K562 (cell line): ENCODE measurements at regions not wholly inside any gene's neighbourhood (a gene's known extent, or its start where the extent isn't known, plus 50 kb on each side); places are given as distances from the start of the nearest gene placed in this dataset.

Source experiments
- ATAC-seq: fragments of 200-7000 bp; cut with Tn5 transposase; 3 replicates; pipeline ENCODE4 v1.9.1; 2020; ENCODE audit warnings: moderate library complexity
- BruUV-seq: library from RNA; stranded (reverse); fragments of 400-500 nt; replicated peaks from 2 replicates; lab custom pipeline; 2021; lab: Mats Ljungman, UMichigan
- CTCF ChIA-PET: fragments of 300-600 bp; formaldehyde crosslinking; extraction: SDS; loops from one replicate; lab custom pipeline; 2021; ENCODE audit warnings: low intra/inter-chr PET ratio; lab: Yijun Ruan, JAX
- POLR2A ChIA-PET: fragments of 300-600, 350-650 bp; sonication (Branson Sonifier 250); formaldehyde crosslinking; extraction: SDS; loops from one replicate; lab custom pipeline; 2021; ENCODE audit warnings: antibody characterized with exemption, inconsistent platforms; lab: Yijun Ruan, JAX
- DNase-seq, 4 experiments: peaks; one replicate each; pipeline versions ENCODE4 v3.0.0 to v3.0.0-alpha.2; 2011 to 2018; ENCODE audit warnings: low spot score in 3 of 4, mixed read lengths in 3 of 4; ENCODE audit errors: extremely low read depth in 1 of 4
- FAIRE-seq: peaks from 2 replicates; lab custom pipeline; 2011; peaks lifted over from hg19 to GRCh38; lab: Jason Lieb, UNC
- H2AFZ ChIP-seq: 2 replicates; pipeline ENCODE4 v1.6.0; 2011; ENCODE audit warnings: low read depth, low read length, control low read depth, inconsistent platforms
- H3K27ac ChIP-seq: fragments of 200-600 bp; 3 replicates; pipeline ENCODE4 v1.8.0; 2011; ENCODE audit warnings: low read depth, mild to moderate bottlenecking, control low read depth, inconsistent platforms, low read length, moderate library complexity, mixed read lengths; ENCODE audit errors: extremely low read depth
- H3K27me3 ChIP-seq, 2 experiments: fragments of 300-600 bp in 1 of 2; 2 replicates in 1 of 2; 3 replicates in 1 of 2; pipeline versions ENCODE4 v1.6.0 to v1.8.0; 2011; ENCODE audit warnings: inconsistent platforms in 2 of 2, low read length in 2 of 2, mild to moderate bottlenecking in 1 of 2, mixed read lengths in 1 of 2, moderate library complexity in 1 of 2; ENCODE audit not compliant: control insufficient read depth in 2 of 2, insufficient read depth in 2 of 2
- H3K36me3 ChIP-seq: fragments of 300-600 bp; 3 replicates; pipeline ENCODE4 v1.8.0; 2011; ENCODE audit warnings: mild to moderate bottlenecking, low read length, inconsistent platforms; ENCODE audit not compliant: control insufficient read depth, insufficient read depth
- H3K4me1 ChIP-seq, 2 experiments: fragments of 200-600 bp in 1 of 2; replicated peaks in 1 of 2; 2 replicates in 1 of 2; 3 replicates in 1 of 2; pipeline versions ENCODE4 v1.5.1 to v1.8.0; 2011; ENCODE audit warnings: inconsistent platforms in 2 of 2, low read length in 2 of 2, mild to moderate bottlenecking in 1 of 2, mixed read lengths in 1 of 2, moderate library complexity in 1 of 2; ENCODE audit not compliant: control insufficient read depth in 2 of 2, insufficient read depth in 2 of 2
- H3K4me2 ChIP-seq: 2 replicates; pipeline ENCODE4 v1.6.1; 2011; ENCODE audit warnings: low read length, control low read depth, inconsistent platforms, mixed read lengths; ENCODE audit not compliant: insufficient read depth
- H3K4me3 ChIP-seq: fragments of 200-600 bp; sonication (generic), shearing (Covaris generic); 2 replicates; pipeline ENCODE4 v1.5.1; 2016; ENCODE audit warnings: control low read depth, inconsistent platforms
- H3K79me2 ChIP-seq: fragments of 200-600 bp; 3 replicates; pipeline ENCODE4 v1.8.0; 2011; ENCODE audit warnings: low read length, inconsistent platforms; ENCODE audit not compliant: control insufficient read depth, insufficient read depth
- H3K9ac ChIP-seq, 2 experiments: 2 replicates each; pipeline versions ENCODE4 v1.6.0 to v1.6.1; 2011; ENCODE audit warnings: low read depth in 2 of 2, low read length in 2 of 2, control low read depth in 1 of 2, inconsistent platforms in 1 of 2, mild to moderate bottlenecking in 1 of 2, mixed read lengths in 1 of 2; ENCODE audit not compliant: insufficient read depth in 1 of 2
- H3K9me1 ChIP-seq: one replicate; pipeline ENCODE4 v1.6.0; 2011; ENCODE audit warnings: inconsistent platforms, mild to moderate bottlenecking, low read length, moderate library complexity; ENCODE audit not compliant: control insufficient read depth, insufficient read depth
- H3K9me3 ChIP-seq: replicated peaks from 2 replicates; pipeline ENCODE4 v1.5.1; 2011; ENCODE audit warnings: low read depth, low read length, inconsistent platforms; ENCODE audit not compliant: control insufficient read depth, insufficient read depth
- H4K20me1 ChIP-seq: replicated peaks from 2 replicates; pipeline ENCODE4 v1.6.1; 2011; ENCODE audit warnings: low read length, inconsistent platforms, mixed read lengths; ENCODE audit not compliant: control insufficient read depth, insufficient read depth
- ZNF253 ChIP-seq: fragments of 250-450 bp; sonication (Bioruptor Pico); conservative IDR thresholded peaks from 2 replicates; pipeline ENCODE4 v1.6.1; 2021; ENCODE audit warnings: mild to moderate bottlenecking
- in situ Hi-C: fragments of 300-500 bp; cut with MboI; formaldehyde crosslinking; loops from 4 replicates; pipeline ENCODE4 v1.15.0; 2018; ENCODE audit warnings: inconsistent platforms, mixed read lengths
- intact Hi-C: fragments of 100-400 bp; cut with micrococcal nuclease; formaldehyde crosslinking; loops from 2 replicates; pipeline ENCODE4 v1.14.2; 2022
- TF ChIP-seq, protein P1 (sequence below), 2 experiments: fragments of 450-650 bp; formaldehyde crosslinking in 1 of 2; IDR thresholded peaks; 2 replicates each; pipeline versions ENCODE4 v1.4.0 to v1.6.1; 2014 to 2020; ENCODE audit warnings: mild to moderate bottlenecking in 2 of 2, borderline replicate concordance in 1 of 2, low read depth in 1 of 2

DNA sequence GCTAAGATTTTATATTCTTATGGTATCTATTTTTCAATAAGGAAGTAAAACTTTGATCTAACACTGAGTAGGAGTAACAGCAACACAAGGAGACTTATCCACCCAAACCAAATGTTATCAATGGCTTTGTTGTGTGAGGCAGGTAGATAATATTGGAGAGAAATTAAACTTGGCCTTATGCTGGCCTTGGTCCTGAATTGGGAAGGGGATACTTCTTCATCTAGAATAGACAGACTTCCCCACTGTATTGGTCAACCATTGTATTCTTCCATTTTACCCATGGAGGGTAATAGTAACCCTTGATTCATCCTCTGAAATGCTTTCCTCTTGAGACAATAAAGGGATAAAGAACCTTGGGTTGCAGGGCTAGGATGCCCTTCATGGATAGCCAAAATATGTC lies 76.3 kb upstream of the ANKFN1 start:
- FAIRE-seq (no peak), DNase-seq (no peak), ATAC-seq (no peak)
- Histone ChIP-seq H2AFZ (no peak overlapping the region), H3K36me3 (no peaks in the 10 kb centered on the region), H3K4me3 (no peak overlapping the region), H3K79me2 (no peaks in the 10 kb centered on the region), H3K9me1 (no peaks in the 10 kb centered on the region), H4K20me1 (no peaks in the 10 kb centered on the region; the same call in 1 of the 2 replicates), H3K27ac (no peak overlapping the region), H3K9me3 (no peaks in the 10 kb centered on the region), H3K27me3 (no peaks in the 10 kb centered on the region), H3K9ac (no peak overlapping the region), H3K4me2 (no peak overlapping the region), H3K4me1 (no peaks in the 10 kb centered on the region)
- no TSS peak for BruUV-seq
- in situ Hi-C loops (no loop called here), intact Hi-C loops (no loop called here)
- ChIA-PET CTCF (no interaction called here), POLR2A (no interaction called here)
- TF ChIP-seq, protein P1, sequence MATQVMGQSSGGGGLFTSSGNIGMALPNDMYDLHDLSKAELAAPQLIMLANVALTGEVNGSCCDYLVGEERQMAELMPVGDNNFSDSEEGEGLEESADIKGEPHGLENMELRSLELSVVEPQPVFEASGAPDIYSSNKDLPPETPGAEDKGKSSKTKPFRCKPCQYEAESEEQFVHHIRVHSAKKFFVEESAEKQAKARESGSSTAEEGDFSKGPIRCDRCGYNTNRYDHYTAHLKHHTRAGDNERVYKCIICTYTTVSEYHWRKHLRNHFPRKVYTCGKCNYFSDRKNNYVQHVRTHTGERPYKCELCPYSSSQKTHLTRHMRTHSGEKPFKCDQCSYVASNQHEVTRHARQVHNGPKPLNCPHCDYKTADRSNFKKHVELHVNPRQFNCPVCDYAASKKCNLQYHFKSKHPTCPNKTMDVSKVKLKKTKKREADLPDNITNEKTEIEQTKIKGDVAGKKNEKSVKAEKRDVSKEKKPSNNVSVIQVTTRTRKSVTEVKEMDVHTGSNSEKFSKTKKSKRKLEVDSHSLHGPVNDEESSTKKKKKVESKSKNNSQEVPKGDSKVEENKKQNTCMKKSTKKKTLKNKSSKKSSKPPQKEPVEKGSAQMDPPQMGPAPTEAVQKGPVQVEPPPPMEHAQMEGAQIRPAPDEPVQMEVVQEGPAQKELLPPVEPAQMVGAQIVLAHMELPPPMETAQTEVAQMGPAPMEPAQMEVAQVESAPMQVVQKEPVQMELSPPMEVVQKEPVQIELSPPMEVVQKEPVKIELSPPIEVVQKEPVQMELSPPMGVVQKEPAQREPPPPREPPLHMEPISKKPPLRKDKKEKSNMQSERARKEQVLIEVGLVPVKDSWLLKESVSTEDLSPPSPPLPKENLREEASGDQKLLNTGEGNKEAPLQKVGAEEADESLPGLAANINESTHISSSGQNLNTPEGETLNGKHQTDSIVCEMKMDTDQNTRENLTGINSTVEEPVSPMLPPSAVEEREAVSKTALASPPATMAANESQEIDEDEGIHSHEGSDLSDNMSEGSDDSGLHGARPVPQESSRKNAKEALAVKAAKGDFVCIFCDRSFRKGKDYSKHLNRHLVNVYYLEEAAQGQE (IDR thresholded peaks at IDR 0.05; ENCODE audit: borderline replicate concordance) = peak; percentile 28; the same call in 1 of the 2 replicates
- TF ChIP-seq, protein P1 (CRISPR knock-in tag; IDR thresholded peaks at IDR 0.05; ENCODE audit: low read depth) = no peak
- TF ChIP-seq ZNF253 = no peak
